Esophagus muscularis mucosa (tissue), 4 donors: ENCODE measurements at regions not wholly inside any gene's neighbourhood (a gene's known extent, or its start where the extent isn't known, plus 50 kb on each side); places are given as distances from the start of the nearest gene placed in this dataset.

Source experiments
- CTCF ChIP-seq, 3 experiments: fragments of 200-600 bp in 2 of 3; fragments of 450-650 bp in 1 of 3; sonication (generic) in 2 of 3; IDR thresholded peaks; one replicate each; pipeline ENCODE4 v1.5.1; 2017 to 2019; ENCODE audit warnings: antibody characterized with exemption in 3 of 3, mild to moderate bottlenecking in 2 of 3, moderate library complexity in 1 of 3
- EP300 ChIP-seq: sonication (generic); formaldehyde crosslinking; IDR thresholded peaks from one replicate; pipeline ENCODE4 v1.6.1; 2017; ENCODE audit warnings: antibody characterized with exemption
- POLR2A ChIP-seq: fragments of 450-650 bp; IDR thresholded peaks from one replicate; pipeline ENCODE4 v1.6.1; 2017; ENCODE audit warnings: antibody characterized with exemption, moderate library complexity, mild to moderate bottlenecking, low read depth
- POLR2AphosphoS5 ChIP-seq, 2 donors: sonication (generic); formaldehyde crosslinking; IDR thresholded peaks; one replicate each; pipeline ENCODE4 v1.6.1; 2017; ENCODE audit warnings: antibody characterized with exemption in 2 of 2

- TF ChIP-seq POLR2A (no peak), POLR2AphosphoS5 (IDR thresholded peaks at IDR 0.05) (no peak), CTCF (IDR thresholded peaks at IDR 0.05) (no peak), EP300 (no peak)
Observed at GRCh38 chr2:147698166-147698565, 146.7 kb upstream of the ACVR2A start.
